GM23248 (cell line): ENCODE measurements at regions not wholly inside any gene's neighbourhood (a gene's known extent, or its start where the extent isn't known, plus 50 kb on each side); places are given as distances from the start of the nearest gene placed in this dataset.

Experiments
- EZH2 ChIP-seq: fragments of 200-600 bp; sonication (generic); IDR thresholded peaks from 2 replicates; pipeline ENCODE4 v1.6.1; 2018; ENCODE audit warnings: antibody characterized with exemption, mild to moderate bottlenecking; ENCODE audit not compliant: insufficient read depth, poor library complexity, severe bottlenecking
- EZH2phosphoT487 ChIP-seq: fragments of 200-600 bp; sonication (generic); IDR thresholded peaks from 2 replicates; pipeline ENCODE4 v1.6.1; 2018; ENCODE audit warnings: antibody characterized with exemption, moderate library complexity, mild to moderate bottlenecking, low read depth; ENCODE audit not compliant: insufficient read depth

DNA sequence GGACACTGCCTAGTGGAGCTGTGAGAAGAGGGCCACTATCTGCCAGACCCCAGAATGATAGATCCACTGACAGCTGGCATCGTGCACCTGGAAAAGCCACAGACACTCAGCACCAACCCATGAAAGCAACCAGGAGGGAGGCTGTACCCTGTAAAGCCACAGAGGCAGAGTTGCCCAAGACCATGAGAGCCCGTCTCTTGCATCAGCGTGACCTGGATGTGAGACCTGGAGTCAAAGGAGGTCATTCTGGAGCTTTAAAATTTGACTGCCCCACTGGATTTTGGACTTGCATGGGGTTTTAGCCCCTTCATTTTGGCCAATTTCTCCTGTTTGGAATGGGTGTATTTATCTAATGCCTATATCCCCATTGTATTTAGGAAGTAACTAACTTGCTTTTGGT is 83.5 kb upstream of the P3H2 start:
- TF ChIP-seq EZH2phosphoT487, result no peak
- TF ChIP-seq EZH2, result no peak
